HCEC 1CT (cell line): ENCODE measurements at regions not wholly inside any gene's neighbourhood (a gene's known extent, or its start where the extent isn't known, plus 50 kb on each side); places are given as distances from the start of the nearest gene placed in this dataset.
"Not testable (repeated sequence)": the region's sequence is repeated elsewhere in the genome, so short reads cannot be mapped to it uniquely, and the experiment has no call there.

Experiments
- DNase-seq: peaks from one replicate; pipeline ENCODE4 v3.0.0-alpha.2; 2017

DNA sequence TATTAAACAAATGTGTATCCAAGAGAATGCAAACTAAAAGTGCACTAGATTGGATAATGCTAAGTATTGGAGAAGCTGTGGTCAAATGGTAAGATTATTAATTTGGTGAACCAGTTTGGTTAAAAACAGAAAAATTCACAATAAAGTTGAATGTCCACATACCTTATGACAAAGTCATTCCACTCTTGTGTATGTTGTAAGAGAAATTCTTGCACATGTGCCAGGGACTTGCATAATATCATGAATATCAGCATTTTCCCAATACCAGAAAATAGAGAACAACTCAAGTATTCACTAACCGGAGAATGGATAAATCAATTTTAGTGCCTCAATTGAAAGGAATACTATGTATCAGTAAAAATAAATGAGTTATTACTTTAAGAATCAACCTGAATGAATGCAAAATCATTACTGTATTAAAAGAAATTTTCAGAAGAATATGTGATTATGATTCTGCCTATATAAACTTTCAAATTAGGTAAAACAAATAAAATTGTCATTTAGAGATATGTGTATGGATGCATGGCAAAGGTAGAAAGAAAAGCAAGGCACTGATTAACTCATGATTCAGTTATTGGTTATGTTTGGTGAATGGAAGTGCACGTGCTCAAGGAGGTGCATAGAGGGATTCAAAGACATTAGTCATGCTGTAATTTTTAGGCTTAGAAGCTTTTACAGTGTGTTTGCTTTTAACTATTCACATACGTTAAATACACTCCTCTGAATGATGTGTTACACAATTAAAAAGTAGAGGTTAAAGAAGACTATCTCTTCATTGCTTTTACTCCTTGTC lies 217.4 kb upstream of the KCNK2 start:
- peak; percentile 79 for DNase-seq

DNA sequence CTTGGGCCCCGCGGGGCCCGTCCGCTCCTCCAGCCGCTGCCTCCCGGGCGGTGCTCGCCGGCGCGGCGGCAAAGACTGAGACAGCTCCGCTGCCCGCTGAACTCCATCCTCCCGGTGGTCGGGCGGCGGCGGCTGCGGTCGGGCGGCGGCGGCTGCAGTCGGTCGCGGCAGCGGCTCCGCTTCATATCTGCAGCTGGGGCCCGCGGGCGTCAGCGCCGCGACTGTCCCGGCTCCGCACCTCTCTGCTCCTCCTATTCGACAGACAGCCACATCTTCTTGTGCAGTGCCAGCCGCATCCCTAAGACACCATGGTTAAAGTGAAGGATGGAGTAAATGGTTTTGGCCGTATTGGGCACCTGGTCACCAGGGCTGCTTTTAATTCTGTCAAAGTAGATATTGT lies 212.1 kb upstream of the KCNK2 start:
- not testable (repeated sequence) for DNase-seq

DNA sequence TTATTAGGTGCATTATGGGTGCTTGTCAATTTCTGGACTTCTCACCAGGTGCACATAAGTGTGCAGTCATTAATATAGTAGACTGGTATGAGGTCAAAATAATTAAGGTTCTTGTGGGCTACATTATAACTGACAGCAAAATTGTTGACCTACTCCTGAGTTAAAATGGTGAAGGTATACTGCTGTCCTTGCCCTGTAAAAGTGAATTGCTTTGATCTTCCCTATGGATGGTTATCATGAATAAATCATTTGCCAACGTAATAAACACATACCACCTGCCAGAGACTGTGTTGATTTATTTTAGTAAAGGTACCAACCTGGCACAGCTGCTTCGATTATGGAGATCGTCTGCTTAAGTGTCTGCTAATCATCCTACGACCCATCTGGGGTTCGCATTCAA lies 201.6 kb upstream of the KCNK2 start:
- DNase-seq = no peak

GRCh38 chr1:214882616-214883015 lies 199.9 kb upstream of the KCNK2 start:
- no peak for DNase-seq

DNA sequence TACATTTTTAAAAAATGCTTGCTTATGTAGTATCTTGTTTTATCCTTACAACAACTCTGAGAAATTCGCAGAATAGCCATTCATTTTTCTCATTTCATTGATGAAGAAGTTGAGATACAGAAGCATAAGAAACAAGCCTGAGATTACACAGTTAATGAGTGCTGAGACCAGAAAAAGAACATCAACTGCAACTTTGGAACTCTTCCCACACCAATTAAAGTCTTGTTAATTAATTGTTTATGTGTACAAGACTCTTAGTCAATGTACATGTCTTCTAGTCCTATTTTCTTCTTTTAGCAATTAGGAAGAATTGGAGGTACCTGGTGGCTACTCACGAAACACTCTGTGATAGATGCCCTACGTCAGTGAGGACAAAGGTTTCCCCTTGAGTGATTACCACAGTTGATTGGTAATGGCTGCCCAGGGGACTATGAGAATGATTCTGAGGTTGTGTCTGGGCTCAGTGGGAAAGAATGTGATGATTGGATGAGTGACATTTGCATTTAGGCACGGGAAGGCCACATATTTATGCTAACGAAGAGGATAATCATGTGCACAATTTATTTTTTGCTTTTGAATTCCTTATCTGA lies 187.4 kb upstream of the KCNK2 start:
- DNase-seq = no peak

DNA sequence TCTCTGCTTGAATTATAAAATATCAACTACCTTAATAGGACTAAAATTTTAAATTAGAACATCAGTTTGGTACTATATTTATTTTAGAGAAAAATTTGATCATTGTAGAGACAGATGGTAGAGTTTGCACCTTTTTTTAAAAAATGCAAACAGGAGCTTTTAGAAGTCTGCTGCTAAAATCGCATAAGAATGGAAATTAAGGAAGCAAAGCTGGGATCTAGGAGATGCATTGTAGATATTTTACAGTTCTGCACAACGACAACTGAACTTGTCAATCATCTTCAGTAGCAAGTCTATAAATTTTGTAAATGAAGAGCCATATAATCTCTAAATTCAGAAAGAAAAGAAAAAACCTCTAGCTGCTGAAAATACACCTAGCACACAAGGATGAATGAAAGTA lies 185.6 kb upstream of the KCNK2 start:
- no peak for DNase-seq

DNA sequence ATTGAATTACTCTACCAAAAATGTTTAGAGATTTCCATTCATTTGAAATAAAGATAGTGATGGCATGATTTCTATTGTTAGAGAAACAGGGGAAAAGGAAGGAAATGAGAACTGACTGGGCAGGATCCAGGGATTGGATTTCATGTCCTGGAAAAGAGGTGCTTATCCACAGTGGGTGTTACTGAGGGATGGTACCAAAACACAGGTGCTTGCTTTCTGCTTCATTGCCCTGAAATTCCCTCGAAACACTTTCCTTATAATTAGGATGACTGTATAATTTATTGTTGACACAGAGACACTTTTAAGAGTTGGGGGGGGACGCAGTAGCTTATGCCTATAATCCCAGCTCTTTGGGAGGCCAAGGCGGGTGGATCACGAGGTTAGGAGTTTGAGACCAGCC lies 185.0 kb upstream of the KCNK2 start:
- no peak for DNase-seq

- no peak for DNase-seq
These were observed 184.4 kb upstream of the KCNK2 start for GRCh38 chr1:214898161-214898560.

DNA sequence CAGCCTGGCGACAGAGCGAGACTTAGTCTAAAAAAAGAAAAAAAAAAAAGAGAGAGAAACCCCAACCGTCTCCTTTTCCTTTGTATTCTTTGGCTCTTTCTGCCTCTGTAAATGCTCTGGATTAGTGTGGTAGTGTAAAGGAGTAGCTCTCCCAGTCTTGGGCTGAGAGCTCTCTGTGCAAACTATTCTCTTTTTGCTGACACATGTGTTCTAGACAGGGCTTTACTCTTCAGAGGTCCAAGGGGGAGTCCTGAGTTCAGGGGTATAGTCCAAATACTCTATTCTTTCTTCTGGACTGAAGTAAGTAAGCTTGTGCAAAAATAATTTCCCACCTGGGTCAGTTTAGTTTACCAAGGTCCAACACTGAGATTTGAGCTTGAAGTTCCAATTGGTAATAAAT lies 183.8 kb upstream of the KCNK2 start:
- no peak for DNase-seq

DNA sequence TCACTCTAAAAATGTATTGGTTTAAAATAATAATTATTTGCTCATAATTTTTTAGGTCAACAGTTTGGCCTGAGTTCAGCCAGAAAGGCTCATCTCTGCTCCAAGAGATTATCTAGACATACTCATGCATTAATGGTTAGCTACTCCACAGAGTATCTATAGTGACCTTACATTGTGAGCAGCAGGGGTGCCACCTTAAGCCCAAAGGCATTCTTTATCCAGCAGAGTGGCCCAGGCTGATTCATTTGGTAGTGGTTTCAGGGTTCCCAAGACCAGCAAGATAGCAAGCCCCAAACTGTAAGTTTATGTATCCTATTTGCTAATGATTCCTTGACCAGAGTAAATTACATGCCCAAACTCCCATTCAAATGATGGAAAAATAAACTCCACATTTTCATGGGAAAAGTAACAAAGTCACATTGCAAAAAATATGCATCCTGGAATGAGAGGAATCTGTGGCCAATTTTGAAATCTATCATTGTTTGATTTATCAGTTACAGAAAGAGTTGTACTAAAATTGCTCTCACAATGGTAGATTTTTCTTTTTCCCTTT lies 182.6 kb upstream of the KCNK2 start:
- peak; percentile 21 for DNase-seq

GRCh38 chr1:214900590-214900989 lies 181.9 kb upstream of the KCNK2 start:
- no peak for DNase-seq

DNA sequence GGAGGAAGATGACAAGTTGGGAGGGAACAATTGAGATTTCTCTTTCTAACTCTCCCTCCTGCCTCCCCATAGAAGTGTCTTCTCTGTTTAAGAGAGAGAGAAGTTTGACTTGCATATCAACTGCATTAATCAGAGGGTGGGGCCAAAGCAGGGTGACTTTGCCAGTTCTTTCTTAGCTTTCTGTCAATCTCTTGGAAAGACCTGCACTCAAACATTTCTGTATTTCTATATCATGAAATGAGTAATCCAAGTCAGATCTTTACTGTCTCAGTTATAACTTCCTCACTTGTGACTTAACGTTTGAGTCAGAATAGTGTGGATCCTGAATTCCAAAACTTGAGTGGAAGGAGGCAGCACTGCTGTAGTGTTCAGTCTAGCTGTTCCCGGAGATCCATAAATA lies 180.8 kb upstream of the KCNK2 start:
- DNase-seq = peak; percentile 83

GRCh38 chr1:214902636-214903320 lies 179.8 kb upstream of the KCNK2 start:
- DNase-seq = peak; percentile 83

DNA sequence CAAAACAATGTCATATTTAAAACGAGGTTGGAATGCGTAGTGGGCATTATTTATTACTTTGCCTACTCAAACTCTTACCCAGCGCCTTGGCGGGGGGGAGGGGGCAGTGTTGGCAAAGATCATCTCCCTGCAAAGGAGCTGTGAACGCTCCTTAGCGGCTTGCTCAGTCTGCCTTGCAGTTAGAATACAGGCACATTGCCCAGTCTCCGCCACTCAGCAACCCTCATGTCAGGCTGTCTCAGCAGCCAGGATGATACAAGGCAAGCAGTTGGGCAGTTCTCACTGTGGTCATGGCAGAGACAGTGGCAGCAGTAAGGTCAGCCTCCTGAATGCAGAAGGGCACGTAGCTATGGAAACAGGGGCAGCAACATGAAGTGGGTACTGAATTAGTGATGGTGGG lies 170.4 kb upstream of the KCNK2 start:
- no peak for DNase-seq

GRCh38 chr1:214913966-214914365 lies 168.6 kb upstream of the KCNK2 start:
- no peak for DNase-seq

- DNase-seq = no peak
These were observed 165.4 kb upstream of the KCNK2 start for GRCh38 chr1:214917081-214917635.

GRCh38 chr1:214918745-214919144 lies 163.8 kb upstream of the KCNK2 start:
- no peak for DNase-seq

DNA sequence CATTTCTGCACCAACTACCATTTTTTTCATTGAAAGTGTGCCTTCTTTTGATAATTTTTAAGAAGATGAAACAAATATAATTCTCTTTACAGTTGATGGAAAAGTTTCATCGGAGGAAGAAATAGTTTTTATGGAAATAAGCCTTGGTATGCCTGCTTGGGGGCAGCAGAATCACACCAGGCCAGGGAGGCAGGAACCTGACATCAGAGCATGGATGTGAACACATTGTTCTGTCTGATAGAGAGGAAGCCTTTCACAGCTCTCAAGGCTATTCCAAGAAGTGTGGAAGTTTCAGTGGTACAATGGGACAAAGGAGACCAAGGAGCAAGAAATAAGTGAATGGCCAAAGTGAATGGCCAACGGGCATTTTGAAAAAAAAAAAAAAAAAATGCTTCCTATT lies 162.2 kb upstream of the KCNK2 start:
- no peak for DNase-seq

- DNase-seq = no peak
These were observed 159.1 kb upstream of the KCNK2 start for GRCh38 chr1:214923278-214923915.

DNA sequence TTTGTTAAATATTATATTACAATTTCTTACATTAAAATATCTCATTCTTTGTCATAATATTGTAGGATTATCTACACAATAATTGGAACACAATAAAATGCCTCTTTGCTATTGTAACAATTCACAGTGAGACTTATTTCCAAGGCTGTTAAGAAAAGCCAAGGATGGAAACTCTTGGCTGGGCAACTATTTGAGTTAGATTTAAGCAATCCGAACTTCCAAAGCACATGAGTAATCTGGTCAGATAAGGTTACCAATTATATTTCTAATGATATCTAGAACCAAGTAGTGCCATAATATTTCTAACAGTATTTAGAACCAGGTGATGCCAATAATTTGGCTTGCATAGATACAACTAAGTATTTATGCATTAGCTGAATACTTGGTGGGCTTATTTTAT lies 154.7 kb upstream of the KCNK2 start:
- DNase-seq = no peak

DNA sequence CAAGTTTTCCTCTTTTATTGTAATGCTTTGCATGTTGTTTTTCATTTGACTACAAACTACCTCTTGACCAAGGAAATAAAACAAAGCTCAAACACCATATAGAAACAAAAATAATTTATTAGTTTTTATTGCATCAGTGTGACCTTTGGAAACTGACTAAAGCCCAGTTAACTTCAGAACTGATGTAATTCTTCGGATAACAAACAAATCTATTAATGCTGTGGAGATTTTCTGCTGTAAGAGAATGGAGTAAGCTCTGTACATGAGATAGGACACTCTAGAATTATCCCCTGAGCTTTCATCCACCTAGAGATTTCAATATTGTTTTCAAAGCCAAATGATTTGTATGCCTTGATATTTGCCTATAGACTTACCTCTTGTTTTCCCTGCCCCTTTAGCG lies 154.0 kb upstream of the KCNK2 start:
- no peak for DNase-seq

- no peak for DNase-seq
These were observed 149.2 kb upstream of the KCNK2 start for GRCh38 chr1:214933375-214933774.

DNA sequence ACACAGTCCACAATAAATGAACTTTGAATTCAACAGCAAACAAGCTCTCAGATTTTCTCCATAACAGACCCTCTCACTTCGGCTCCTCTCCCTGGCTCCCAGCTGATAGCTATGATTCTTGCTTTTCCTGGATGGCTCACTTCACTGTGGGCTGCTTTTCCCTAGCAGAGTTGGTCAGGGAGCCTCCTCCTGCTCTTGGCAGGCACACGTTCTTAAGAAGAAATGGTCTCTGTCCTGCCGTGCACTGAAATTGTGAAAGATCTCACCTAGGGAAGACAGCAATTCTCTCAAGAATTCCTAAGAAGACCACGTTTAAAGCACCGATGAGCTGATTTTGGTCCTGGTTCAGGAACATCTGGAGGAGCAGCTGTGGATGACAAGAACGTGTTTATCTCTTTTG lies 148.5 kb upstream of the KCNK2 start:
- no peak for DNase-seq
